ENCODE measurements at regions not wholly inside any gene's neighbourhood (a gene's known extent, or its start where the extent isn't known, plus 50 kb on each side); places are given as distances from the start of the nearest gene placed in this dataset.

DNA sequence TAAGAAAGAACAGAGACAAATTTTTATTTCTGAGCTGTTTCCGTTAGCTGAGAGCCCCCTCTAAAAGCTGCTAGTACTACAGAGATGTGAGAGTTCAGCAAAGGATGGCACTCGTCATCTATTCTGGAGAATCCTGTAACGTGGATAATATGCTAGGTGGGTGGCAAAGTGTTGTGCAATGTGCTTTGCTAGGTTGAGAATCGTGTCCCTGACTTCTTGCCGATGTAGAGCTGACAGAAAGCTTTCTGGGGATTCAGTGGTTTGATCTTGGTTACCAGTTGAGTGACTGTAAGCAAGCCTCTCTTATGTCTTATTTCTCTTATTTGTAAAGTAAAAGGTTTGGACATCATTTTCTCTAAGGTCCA is 298.3 kb upstream of the ACTBL2 start:
- Mint-ChIP-seq H3K27me3 (ENCODE audit: insufficient read depth, unreplicated experiment) (no peaks in the 10 kb centered on the region), H3K27ac (ENCODE audit: unreplicated experiment) (no peak overlapping the region), H3K4me1 (ENCODE audit: low read depth, unreplicated experiment) (peaks cover 20% of the 10 kb centered on the region), H3K36me3 (ENCODE audit: insufficient read depth, unreplicated experiment) (no peaks in the 10 kb centered on the region), H3K4me3 (ENCODE audit: unreplicated experiment) (no peak overlapping the region), H3K9me3 (ENCODE audit: unreplicated experiment) (no peaks in the 10 kb centered on the region)
- TF ChIP-seq, protein P1, sequence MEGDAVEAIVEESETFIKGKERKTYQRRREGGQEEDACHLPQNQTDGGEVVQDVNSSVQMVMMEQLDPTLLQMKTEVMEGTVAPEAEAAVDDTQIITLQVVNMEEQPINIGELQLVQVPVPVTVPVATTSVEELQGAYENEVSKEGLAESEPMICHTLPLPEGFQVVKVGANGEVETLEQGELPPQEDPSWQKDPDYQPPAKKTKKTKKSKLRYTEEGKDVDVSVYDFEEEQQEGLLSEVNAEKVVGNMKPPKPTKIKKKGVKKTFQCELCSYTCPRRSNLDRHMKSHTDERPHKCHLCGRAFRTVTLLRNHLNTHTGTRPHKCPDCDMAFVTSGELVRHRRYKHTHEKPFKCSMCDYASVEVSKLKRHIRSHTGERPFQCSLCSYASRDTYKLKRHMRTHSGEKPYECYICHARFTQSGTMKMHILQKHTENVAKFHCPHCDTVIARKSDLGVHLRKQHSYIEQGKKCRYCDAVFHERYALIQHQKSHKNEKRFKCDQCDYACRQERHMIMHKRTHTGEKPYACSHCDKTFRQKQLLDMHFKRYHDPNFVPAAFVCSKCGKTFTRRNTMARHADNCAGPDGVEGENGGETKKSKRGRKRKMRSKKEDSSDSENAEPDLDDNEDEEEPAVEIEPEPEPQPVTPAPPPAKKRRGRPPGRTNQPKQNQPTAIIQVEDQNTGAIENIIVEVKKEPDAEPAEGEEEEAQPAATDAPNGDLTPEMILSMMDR (IDR thresholded peaks at IDR 0.05; ENCODE audit: insufficient read depth in 1 of 2, low read depth in 1 of 2, low read length in 1 of 2, severe bottlenecking in 1 of 2, unreplicated experiment in 1 of 2) = no peak
- H3K27me3 ChIP-seq (replicated peaks; ENCODE audit: control insufficient read depth, insufficient read depth, low read length) = no peaks in the 10 kb centered on the region
- H3K4me3 ChIP-seq (ENCODE audit: low read depth, low read length) = no peak overlapping the region
- ChIA-PET CTCF (no interaction called here), POLR2A (no interaction called here)
- intact Hi-C loops (cut with micrococcal nuclease; ENCODE audit: unreplicated experiment) = no loop called here
- no peaks in the 10 kb centered on the region for H3K9me3 ChIP-seq
- H3K4me1 ChIP-seq = peaks cover 26% of the 10 kb centered on the region
- BruUV-seq (replicated peaks) = no TSS peak
- H3K36me3 ChIP-seq (ENCODE audit: control insufficient read depth, insufficient read depth, low read length) = no peaks in the 10 kb centered on the region
- DNase-seq = no peak

DNA sequence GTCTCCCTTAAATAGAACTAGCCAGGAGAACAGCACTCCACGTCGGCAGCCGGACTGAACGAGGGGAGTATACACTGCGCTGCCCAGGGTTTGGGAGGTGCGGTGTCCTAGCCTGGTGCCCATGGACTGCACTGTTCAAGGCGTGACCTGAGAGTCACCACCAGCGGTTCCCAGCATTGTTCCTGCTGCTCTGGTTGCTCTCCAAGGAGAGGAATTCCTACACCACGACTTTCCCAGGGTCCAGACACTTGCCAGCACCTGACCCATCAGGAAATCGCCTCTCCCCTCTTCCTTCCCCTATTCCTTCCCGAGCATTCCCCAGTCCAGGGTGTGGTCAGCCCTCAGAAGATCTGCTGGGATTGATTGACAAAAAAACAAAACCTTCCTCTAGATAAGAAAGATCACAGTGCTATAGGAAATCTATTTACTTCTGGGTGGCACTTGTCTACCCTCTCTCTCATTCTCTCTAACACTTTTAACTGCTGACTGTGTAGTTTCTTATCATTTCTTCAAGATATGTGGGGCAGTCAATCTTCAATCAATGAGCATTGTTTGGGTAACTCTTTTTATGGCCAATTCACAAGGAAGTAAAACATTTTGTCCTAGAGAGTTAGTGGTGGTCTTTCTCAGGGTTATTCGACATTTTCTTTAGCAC is 297.8 kb upstream of the ACTBL2 start:
- H3K4me1 Mint-ChIP-seq (ENCODE audit: low read depth, unreplicated experiment) = peaks cover 21% of the 10 kb centered on the region
- ChIA-PET POLR2A (no interaction called here), CTCF (interaction anchor here (5.4 kb wide), 1 partner anchor 130 kb away, joined by 75 read pairs; no protein-coding TSS in a partner anchor)
- no peaks in the 10 kb centered on the region for H3K27me3 Mint-ChIP-seq (ENCODE audit: insufficient read depth, unreplicated experiment)
- H3K9me3 Mint-ChIP-seq (ENCODE audit: unreplicated experiment) = no peaks in the 10 kb centered on the region
- peaks cover 28% of the 10 kb centered on the region for H3K4me1 ChIP-seq
- H3K27ac Mint-ChIP-seq (ENCODE audit: unreplicated experiment) = no peak overlapping the region
- H3K36me3 ChIP-seq (ENCODE audit: control insufficient read depth, insufficient read depth, low read length) = no peaks in the 10 kb centered on the region
- H3K36me3 Mint-ChIP-seq (ENCODE audit: insufficient read depth, unreplicated experiment) = no peaks in the 10 kb centered on the region
- no TSS peak for BruUV-seq (replicated peaks)
- TF ChIP-seq, protein P1 (IDR thresholded peaks at IDR 0.05; ENCODE audit: insufficient read depth in 1 of 2, low read depth in 1 of 2, low read length in 1 of 2, severe bottlenecking in 1 of 2, unreplicated experiment in 1 of 2) = no peak
- H3K4me3 Mint-ChIP-seq (ENCODE audit: unreplicated experiment) = no peak overlapping the region
- DNase-seq = no peak
- H3K27me3 ChIP-seq (replicated peaks; ENCODE audit: control insufficient read depth, insufficient read depth, low read length) = no peaks in the 10 kb centered on the region
- intact Hi-C loops (cut with micrococcal nuclease; ENCODE audit: unreplicated experiment) = no loop called here
- no peak overlapping the region for H3K4me3 ChIP-seq (ENCODE audit: low read depth, low read length)
- no peaks in the 10 kb centered on the region for H3K9me3 ChIP-seq

DNA sequence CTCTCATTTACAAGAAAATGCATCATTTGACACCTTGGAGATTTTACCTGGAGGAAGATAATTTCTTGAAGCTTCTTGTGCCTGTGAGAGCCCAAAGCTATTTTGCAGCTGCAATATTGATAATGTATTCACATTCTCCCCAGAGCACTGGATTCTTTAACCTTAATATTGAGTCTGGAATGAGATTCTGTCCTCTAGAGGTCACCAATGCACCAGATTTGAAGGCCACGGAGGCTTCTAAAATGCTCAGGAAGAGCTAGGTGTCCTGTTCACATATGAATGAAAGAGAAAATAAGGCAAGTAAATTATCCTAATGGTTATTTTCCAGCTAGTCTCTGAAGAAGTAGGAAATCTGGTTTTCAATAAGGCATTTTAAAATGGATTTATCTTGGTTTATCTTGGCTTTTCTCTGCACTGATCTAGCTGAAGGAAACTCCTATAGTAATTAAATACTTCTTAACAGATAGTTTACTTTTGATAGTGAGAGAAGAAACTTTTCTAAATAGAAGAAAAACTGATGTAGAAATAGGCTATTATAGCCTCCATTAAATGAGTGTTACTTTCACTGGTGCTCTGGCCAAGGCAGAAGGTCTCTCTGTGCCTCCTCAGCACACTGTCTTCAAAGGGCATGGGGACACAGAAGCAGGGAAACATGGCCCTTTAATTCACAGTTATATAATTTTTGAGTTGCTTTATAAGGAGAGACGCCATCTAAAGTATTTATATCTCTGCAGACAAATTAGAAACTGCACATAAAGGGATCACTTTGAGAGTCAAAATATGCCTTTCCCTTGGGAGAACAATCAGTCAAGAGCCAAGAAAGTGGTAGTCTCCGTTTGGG is 297.0 kb upstream of the ACTBL2 start:
- DNase-seq = peak; percentile 50 to 69
- Histone ChIP-seq H3K36me3 (ENCODE audit: control insufficient read depth, insufficient read depth, low read length) (no peaks in the 10 kb centered on the region), H3K9me3 (no peaks in the 10 kb centered on the region), H3K27me3 (replicated peaks; ENCODE audit: control insufficient read depth, insufficient read depth, low read length) (no peaks in the 10 kb centered on the region), H3K4me1 (peaks cover 34% of the 10 kb centered on the region), H3K4me3 (ENCODE audit: low read depth, low read length) (no peak overlapping the region)
- ChIA-PET POLR2A (no interaction called here), CTCF (interaction anchor here (0.6 to 5.4 kb wide), 17 partner anchors 13 to 682 kb away, joined by 3 to 75 read pairs (median 4); no protein-coding TSS in a partner anchor)
- TF ChIP-seq, protein P1 (IDR thresholded peaks at IDR 0.05; ENCODE audit: insufficient read depth in 1 of 2, low read depth in 1 of 2, low read length in 1 of 2, severe bottlenecking in 1 of 2, unreplicated experiment in 1 of 2) = peak; percentile 65 to 68
- Mint-ChIP-seq H3K9me3 (ENCODE audit: unreplicated experiment) (no peaks in the 10 kb centered on the region), H3K4me1 (ENCODE audit: low read depth, unreplicated experiment) (peaks cover 21% of the 10 kb centered on the region), H3K36me3 (ENCODE audit: insufficient read depth, unreplicated experiment) (no peaks in the 10 kb centered on the region), H3K27ac (ENCODE audit: unreplicated experiment) (no peak overlapping the region), H3K27me3 (ENCODE audit: insufficient read depth, unreplicated experiment) (no peaks in the 10 kb centered on the region), H3K4me3 (ENCODE audit: unreplicated experiment) (no peak overlapping the region)
- intact Hi-C loops (cut with micrococcal nuclease; ENCODE audit: unreplicated experiment) = loop anchor here (1.0 kb wide), 5 partner anchors 109 to 681 kb away; partner anchors contain the start of gene PLK2
- no TSS peak for BruUV-seq (replicated peaks)
